GM23248 (cell line): ENCODE measurements at regions not wholly inside any gene's neighbourhood (a gene's known extent, or its start where the extent isn't known, plus 50 kb on each side); places are given as distances from the start of the nearest gene placed in this dataset.

Experiments used
- EZH2 ChIP-seq: fragments of 200-600 bp; sonication (generic); IDR thresholded peaks from 2 replicates; pipeline ENCODE4 v1.6.1; 2018; ENCODE audit warnings: antibody characterized with exemption, mild to moderate bottlenecking; ENCODE audit not compliant: insufficient read depth, poor library complexity, severe bottlenecking
- EZH2phosphoT487 ChIP-seq: fragments of 200-600 bp; sonication (generic); IDR thresholded peaks from 2 replicates; pipeline ENCODE4 v1.6.1; 2018; ENCODE audit warnings: antibody characterized with exemption, moderate library complexity, mild to moderate bottlenecking, low read depth; ENCODE audit not compliant: insufficient read depth

DNA sequence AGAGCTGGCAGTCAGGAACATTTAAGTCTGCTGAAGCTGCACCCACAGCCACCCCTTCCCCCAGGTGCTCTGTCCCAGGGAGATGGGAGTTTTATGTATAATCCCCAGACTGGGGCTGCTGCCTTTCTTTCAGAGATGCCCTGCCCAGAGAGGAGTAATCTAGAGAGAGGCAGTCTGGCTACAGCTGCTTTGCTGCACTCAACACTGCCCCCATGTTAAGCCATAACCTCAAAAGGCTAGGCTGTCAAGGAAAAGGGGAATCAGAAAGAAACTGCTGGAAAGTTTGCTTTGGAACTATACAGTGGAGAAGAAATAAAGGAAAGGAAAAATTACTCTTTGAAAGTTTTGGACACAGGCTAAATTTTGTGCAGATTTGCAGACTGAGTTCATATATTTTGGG is 127.2 kb downstream of the MACIR start:
- no peak for TF ChIP-seq EZH2
- no peak for TF ChIP-seq EZH2phosphoT487
